ENCODE measurements at regions not wholly inside any gene's neighbourhood (a gene's known extent, or its start where the extent isn't known, plus 50 kb on each side); places are given as distances from the start of the nearest gene placed in this dataset.

- TF ChIP-seq SIN3A (IDR thresholded peaks at IDR 0.05; ENCODE audit: low read depth, low read length) (peak; percentile 34; the same call in 1 of the 2 replicates), SRF (IDR thresholded peaks at IDR 0.05; ENCODE audit: low read depth in 2 of 2, low read length in 2 of 2) (peak in 1 of 2 experiments; percentile 83; a peak in 2 of 4 replicates), POU2F2 (IDR thresholded peaks at IDR 0.05; ENCODE audit: borderline replicate concordance, low read depth, low read length) (peak; percentile 92), USF2 (IDR thresholded peaks at IDR 0.05; ENCODE audit: borderline replicate concordance, low read depth, low read length) (no peak), IRF4 (IDR thresholded peaks at IDR 0.05; ENCODE audit: low read depth, low read length) (peak; percentile 97), NFYA (IDR thresholded peaks at IDR 0.05; ENCODE audit: borderline replicate concordance, low read depth, low read length) (no peak)
Observed at GRCh38 chr14:76961631-76962302, 66.7 kb downstream of the IRF2BPL start (continued).

GRCh38 chr14:76958980-76959710, 69.4 kb downstream of the IRF2BPL start:
- WGBS (ENCODE audit: insufficient coverage, insufficient replicate concordance, low lambda C conversion rate, missing lambda C conversion rate): 16% methylated on average over 8 of the region's 8 CpGs
- Histone ChIP-seq H3K27ac (ENCODE audit: control insufficient read depth, insufficient read depth) (peak overlapping the region; percentile 100), H3K9ac (ENCODE audit: control insufficient read depth, insufficient read depth, low read length) (peak overlapping the region; percentile 95), H3K36me3 (ENCODE audit: control insufficient read depth in 2 of 2, insufficient read depth in 2 of 2, low read length in 1 of 2) (no peaks in the 10 kb centered on the region), H3K4me2 (ENCODE audit: control insufficient read depth, insufficient read depth) (peak overlapping the region; percentile 53), H3K9me3 (replicated peaks; ENCODE audit: control insufficient read depth, insufficient read depth, low read length) (no peaks in the 10 kb centered on the region), H3K79me2 (ENCODE audit: control insufficient read depth, insufficient read depth, low read length) (peaks cover 12% of the 10 kb centered on the region), H4K20me1 (ENCODE audit: control insufficient read depth, insufficient read depth) (no peaks in the 10 kb centered on the region), H3K4me3 (no peak overlapping the region), H3K27me3 (replicated peaks in 1 of 2; ENCODE audit: control insufficient read depth in 2 of 2, insufficient read depth in 2 of 2, low read length in 1 of 2) (no peaks in the 10 kb centered on the region), H2AFZ (ENCODE audit: control insufficient read depth, low read depth, low read length) (peak overlapping the region; percentile 56), H3K4me1 (ENCODE audit: control insufficient read depth, insufficient read depth, low read length) (peaks cover 90% of the 10 kb centered on the region)
- RAD21 ChIA-PET (ENCODE audit: unreplicated experiment): interaction anchor here (0.8 to 15.0 kb wide), 18 partner anchors 9 to 139 kb away, joined by 3 to 285 read pairs (median 8); partner anchors contain the start of genes CIPC and IRF2BPL
- POLR2A ChIA-PET: interaction anchor here (0.6 to 13.0 kb wide), 11 partner anchors 11 to 94 kb away, joined by 3 to 173 read pairs (median 4); no protein-coding TSS in a partner anchor
- intact Hi-C loops (cut with micrococcal nuclease; ENCODE audit: unreplicated experiment) (loop anchor here (1.0 kb wide), 2 partner anchors 46 to 94 kb away; no protein-coding TSS in a partner anchor), in situ Hi-C loops (cut with MboI) (no loop called here)
- DNase-seq (ENCODE audit: low read depth, low spot score) (peak; percentile 79), ATAC-seq (peak; percentile 66), FAIRE-seq (no peak)
- CTCF ChIA-PET: interaction anchor here (1.2 to 5.2 kb wide), 8 partner anchors 13 to 94 kb away, joined by 3 to 50 read pairs (median 6); no protein-coding TSS in a partner anchor
- BruUV-seq (replicated peaks): no TSS peak
- SMC1A ChIA-PET (ENCODE audit: uncharacterized antibody, unreplicated experiment): interaction anchor here (0.5 to 14.6 kb wide), 9 partner anchors 14 to 126 kb away, joined by 3 to 179 read pairs (median 9); partner anchors contain the start of gene IRF2BPL
- TF ChIP-seq NKRF (conservative IDR thresholded peaks at IDR 0.05) (peak; percentile 8; the same call in 1 of the 2 replicates), YY1 (IDR thresholded peaks at IDR 0.05; ENCODE audit: low read depth, low read length) (peak; percentile 85), BACH1 (IDR thresholded peaks at IDR 0.05; ENCODE audit: borderline replicate concordance) (peak; percentile 74; the same call in 1 of the 2 replicates), TCF3 (IDR thresholded peaks at IDR 0.05; ENCODE audit: borderline replicate concordance, insufficient read depth, low read depth, low read length) (peak; percentile 70; the same call in 1 of the 2 replicates), SIN3A (IDR thresholded peaks at IDR 0.05; ENCODE audit: low read depth, low read length) (no peak), RAD51 (IDR thresholded peaks at IDR 0.05) (no peak), MYB (IDR thresholded peaks at IDR 0.05; ENCODE audit: borderline replicate concordance, low read depth, low read length) (no peak), NFYB (IDR thresholded peaks at IDR 0.05; ENCODE audit: insufficient read depth, low read depth, low read length) (peak; percentile 55; the same call in 1 of the 2 replicates)

All from GM12878 (cell line).